Retinal pigment epithelial cell (primary cell): ENCODE measurements at regions not wholly inside any gene's neighbourhood (a gene's known extent, or its start where the extent isn't known, plus 50 kb on each side); places are given as distances from the start of the nearest gene placed in this dataset.

ENCODE experiments used
- DNase-seq: peaks from one replicate; pipeline ENCODE4 v3.0.0-alpha.2; 2010; ENCODE audit warnings: low read depth
- H3K4me3 ChIP-seq: 2 replicates; pipeline ENCODE4 v1.5.1; 2011; ENCODE audit warnings: mild to moderate bottlenecking, low read length, control low read depth, moderate library complexity
- CTCF ChIP-seq: conservative IDR thresholded peaks from 2 replicates; pipeline ENCODE4 v1.5.1; 2011; ENCODE audit warnings: low read depth, low read length, control low read depth, inconsistent platforms

GRCh38 chr6:153771577-153771976, 267.5 kb upstream of the OPRM1 start:
- TF ChIP-seq CTCF = no peak
- H3K4me3 ChIP-seq = no peak overlapping the region
- DNase-seq = no peak

GRCh38 chr6:153767127-153767526, 271.9 kb upstream of the OPRM1 start:
- TF ChIP-seq CTCF = no peak

GRCh38 chr6:153758516-153758915, 280.5 kb upstream of the OPRM1 start:
- TF ChIP-seq CTCF = no peak
- no peak for DNase-seq
- H3K4me3 ChIP-seq = no peak overlapping the region

More at GRCh38 chr6:153767127-153767526, 271.9 kb upstream of the OPRM1 start:
- DNase-seq = no peak
- no peak overlapping the region for H3K4me3 ChIP-seq

- DNase-seq = no peak
- TF ChIP-seq CTCF = no peak
These were observed 303.3 kb upstream of the OPRM1 start for GRCh38 chr6:153735761-153736160.

GRCh38 chr6:153729189-153729588, 309.9 kb upstream of the OPRM1 start:
- TF ChIP-seq CTCF = no peak
- H3K4me3 ChIP-seq = no peak overlapping the region
- DNase-seq = no peak

More at GRCh38 chr6:153735761-153736160, 303.3 kb upstream of the OPRM1 start:
- H3K4me3 ChIP-seq = no peak overlapping the region

GRCh38 chr6:153727885-153728284, 311.2 kb upstream of the OPRM1 start:
- TF ChIP-seq CTCF = no peak
- no peak for DNase-seq
- no peak overlapping the region for H3K4me3 ChIP-seq

GRCh38 chr6:153725456-153725855, 313.6 kb upstream of the OPRM1 start:
- TF ChIP-seq CTCF = no peak
- DNase-seq = no peak
- H3K4me3 ChIP-seq = no peak overlapping the region
